Testis (tissue), 2 donors: ENCODE measurements at regions not wholly inside any gene's neighbourhood (a gene's known extent, or its start where the extent isn't known, plus 50 kb on each side); places are given as distances from the start of the nearest gene placed in this dataset.
"Not testable (repeated sequence)": the region's sequence is repeated elsewhere in the genome, so short reads cannot be mapped to it uniquely, and the experiment has no call there.

Experiments
- DNase-seq: peaks from one replicate; pipeline ENCODE4 v3.0.0-alpha.2; 2019
- H3K27ac ChIP-seq, 2 donors: fragments of 200-600 bp; sonication (generic); one replicate each; pipeline ENCODE4 v1.5.1; 2019
- H3K27me3 ChIP-seq: fragments of 200-600 bp; sonication (generic); one replicate; pipeline ENCODE4 v1.5.1; 2019
- H3K36me3 ChIP-seq: fragments of 200-600 bp; sonication (generic); one replicate; pipeline ENCODE4 v1.5.1; 2017; ENCODE audit warnings: low read depth; ENCODE audit errors: missing control alignments
- H3K4me1 ChIP-seq: fragments of 200-600 bp; sonication (generic); one replicate; pipeline ENCODE4 v1.5.1; 2019
- H3K4me3 ChIP-seq, 2 donors: fragments of 200-600 bp; sonication (generic); one replicate each; pipeline ENCODE4 v1.5.1; 2017 to 2019
- H3K9me3 ChIP-seq: fragments of 200-600 bp; sonication (generic); one replicate; pipeline ENCODE4 v1.5.1; 2017
- POLR2A ChIP-seq: fragments of 450-650 bp; IDR thresholded peaks from one replicate; pipeline ENCODE4 v1.6.1; 2017; ENCODE audit warnings: antibody characterized with exemption, mild to moderate bottlenecking, moderate library complexity
- WGBS, 2 donors: methylation state at CpG; one replicate each; pipeline ENCODE4 v1.1.5; 2018; 5-methylcytosine and 5-hydroxymethylcytosine counted together
- intact Hi-C: fragments of 100-400 bp; cut with DNase I; formaldehyde crosslinking; loops from one replicate; pipeline ENCODE4 v1.15.1; 2023; ENCODE audit warnings: low total_unique reads
- TF ChIP-seq, protein P1 (sequence below), 3 experiments: fragments of 450-650 bp in 2 of 3; fragments of 200-600 bp in 1 of 3; sonication (generic) in 1 of 3; IDR thresholded peaks; one replicate each; pipeline ENCODE4 v1.5.1; 2016 to 2019; ENCODE audit warnings: antibody characterized with exemption in 3 of 3, mild to moderate bottlenecking in 2 of 3, moderate library complexity in 1 of 3

DNA sequence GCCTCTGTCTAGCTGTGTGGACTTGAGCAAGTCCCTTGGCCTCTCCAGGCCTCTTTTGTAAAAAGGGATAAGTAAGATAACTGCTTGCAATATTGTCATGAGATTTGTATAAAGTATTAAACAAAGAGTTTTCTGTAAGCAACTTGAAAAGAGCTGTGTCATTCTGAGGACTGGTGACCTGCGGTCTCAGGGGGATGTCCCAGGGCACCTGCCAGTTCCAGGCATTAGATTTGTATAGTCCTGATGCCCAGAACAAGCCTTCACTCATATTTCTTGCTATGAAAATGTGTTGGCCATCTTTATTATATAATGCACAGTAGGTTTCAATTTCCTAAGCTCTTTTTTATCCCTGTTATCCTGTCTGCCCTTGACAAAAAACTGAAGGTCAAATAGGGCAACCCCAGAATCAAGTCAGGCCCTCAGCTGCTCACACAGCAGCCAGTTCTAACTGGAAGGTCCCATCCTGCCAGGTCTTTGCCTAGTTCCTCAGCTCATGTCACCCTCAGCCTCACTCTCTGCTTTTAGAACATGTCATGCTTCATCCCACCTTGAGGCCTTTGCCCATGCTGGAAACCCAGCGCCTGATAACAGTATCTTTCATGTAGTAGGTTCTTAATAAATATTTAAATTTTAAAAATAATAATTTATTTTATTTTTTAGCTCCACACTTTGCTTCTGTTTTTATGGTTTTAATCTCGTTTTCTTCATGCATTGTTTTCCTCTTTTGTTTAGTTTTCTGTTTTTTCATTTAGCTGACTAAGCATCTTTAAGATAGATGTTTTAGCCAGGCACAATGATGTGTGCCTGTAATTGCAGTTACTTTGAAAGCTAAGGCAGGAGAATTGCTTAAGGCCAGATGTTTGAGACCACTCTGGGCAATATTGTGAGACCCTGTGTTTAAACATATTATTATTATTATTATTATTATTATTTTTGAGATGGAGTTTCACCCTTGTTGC lies 87.5 kb upstream of the ZNF92 start:
- intact Hi-C loops = no loop called here
- Histone ChIP-seq H3K4me3 (no peak overlapping the region), H3K27ac (no peak overlapping the region), H3K27me3 (no peaks in the 10 kb centered on the region), H3K4me1 (no peaks in the 10 kb centered on the region), H3K36me3 (no peaks in the 10 kb centered on the region), H3K9me3 (no peaks in the 10 kb centered on the region)
- 80 to 83% methylated on average over 3 of the region's 3 CpGs for WGBS, 2 donors
- TF ChIP-seq, protein P1, sequence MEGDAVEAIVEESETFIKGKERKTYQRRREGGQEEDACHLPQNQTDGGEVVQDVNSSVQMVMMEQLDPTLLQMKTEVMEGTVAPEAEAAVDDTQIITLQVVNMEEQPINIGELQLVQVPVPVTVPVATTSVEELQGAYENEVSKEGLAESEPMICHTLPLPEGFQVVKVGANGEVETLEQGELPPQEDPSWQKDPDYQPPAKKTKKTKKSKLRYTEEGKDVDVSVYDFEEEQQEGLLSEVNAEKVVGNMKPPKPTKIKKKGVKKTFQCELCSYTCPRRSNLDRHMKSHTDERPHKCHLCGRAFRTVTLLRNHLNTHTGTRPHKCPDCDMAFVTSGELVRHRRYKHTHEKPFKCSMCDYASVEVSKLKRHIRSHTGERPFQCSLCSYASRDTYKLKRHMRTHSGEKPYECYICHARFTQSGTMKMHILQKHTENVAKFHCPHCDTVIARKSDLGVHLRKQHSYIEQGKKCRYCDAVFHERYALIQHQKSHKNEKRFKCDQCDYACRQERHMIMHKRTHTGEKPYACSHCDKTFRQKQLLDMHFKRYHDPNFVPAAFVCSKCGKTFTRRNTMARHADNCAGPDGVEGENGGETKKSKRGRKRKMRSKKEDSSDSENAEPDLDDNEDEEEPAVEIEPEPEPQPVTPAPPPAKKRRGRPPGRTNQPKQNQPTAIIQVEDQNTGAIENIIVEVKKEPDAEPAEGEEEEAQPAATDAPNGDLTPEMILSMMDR (IDR thresholded peaks at IDR 0.05) = no peak
- no peak for TF ChIP-seq POLR2A
- DNase-seq = no peak

DNA sequence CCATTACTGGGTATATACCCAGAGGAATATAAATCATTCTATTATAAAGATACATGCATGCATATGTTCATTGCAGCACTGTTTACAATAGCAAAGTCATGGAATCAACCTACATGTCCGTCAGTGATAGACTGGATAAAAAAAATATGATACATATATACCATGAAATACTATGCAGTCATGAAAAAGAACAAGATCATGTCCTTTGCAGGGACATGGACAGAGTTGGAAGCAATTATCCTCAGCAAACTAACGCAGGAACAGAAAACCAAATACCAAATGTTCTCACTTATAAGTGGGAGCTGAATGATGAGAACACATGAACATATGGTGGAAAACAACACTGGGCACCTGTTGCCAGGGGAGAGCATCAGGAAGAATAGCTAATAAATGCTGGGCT lies 88.4 kb upstream of the ZNF92 start:
- 95 to 98% methylated on average over 2 of the region's 2 CpGs for WGBS, 2 donors

DNA sequence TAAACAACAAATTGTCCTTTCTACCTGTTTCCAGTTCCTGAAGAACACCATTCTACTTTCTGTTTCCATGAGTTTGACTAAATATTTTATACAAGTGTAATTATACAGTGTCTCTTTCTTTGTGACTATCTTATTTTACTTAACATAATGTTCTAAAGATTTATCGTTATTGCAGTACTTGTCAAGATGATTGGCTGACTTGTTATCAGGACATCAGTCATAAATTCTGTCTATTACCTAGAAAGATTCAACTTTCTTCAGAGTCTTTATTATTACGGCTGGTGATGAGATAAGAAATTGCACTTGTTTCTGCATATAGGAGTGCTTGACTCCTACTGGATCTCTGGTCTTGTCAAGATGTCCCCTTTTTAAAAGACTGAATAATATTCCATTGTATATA lies 93.9 kb upstream of the ZNF92 start:
- no peaks in the 10 kb centered on the region for H3K9me3 ChIP-seq
- no peaks in the 10 kb centered on the region for H3K27me3 ChIP-seq
- H3K4me1 ChIP-seq = no peaks in the 10 kb centered on the region
- H3K36me3 ChIP-seq = no peaks in the 10 kb centered on the region
- DNase-seq = no peak
- intact Hi-C loops = no loop called here
- H3K27ac ChIP-seq = no peak overlapping the region
- H3K4me3 ChIP-seq = no peak overlapping the region
- WGBS, 2 donors = 63 to 77% methylated on average over 2 of the region's 2 CpGs
- TF ChIP-seq POLR2A = no peak
- TF ChIP-seq, protein P1 (IDR thresholded peaks at IDR 0.05) = no peak

More for the DNA sequence above, 88.4 kb upstream of the ZNF92 start:
- intact Hi-C loops, DNase-seq, H3K9me3 ChIP-seq, H3K27ac ChIP-seq, H3K27me3 ChIP-seq, H3K4me1 ChIP-seq, H3K4me3 ChIP-seq, H3K36me3 ChIP-seq: not testable (repeated sequence)

DNA sequence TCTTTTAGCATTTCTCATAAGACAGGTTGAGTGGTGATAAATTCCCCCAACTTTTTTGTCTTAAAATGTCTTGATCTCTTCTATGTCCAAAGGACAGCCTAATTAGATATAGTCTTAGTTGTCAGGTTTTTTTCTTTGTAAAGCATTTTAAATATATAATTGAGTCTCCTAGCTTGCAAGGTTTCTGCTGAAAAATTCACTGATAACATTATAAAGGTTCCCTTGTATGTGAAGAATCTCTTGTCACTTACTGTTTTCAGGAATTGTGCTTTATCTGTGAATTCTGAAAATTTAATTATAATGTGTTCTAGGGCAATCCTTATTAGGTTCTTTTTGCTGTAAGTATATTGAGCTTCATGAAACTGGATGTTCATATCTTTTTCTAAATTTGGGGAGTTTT lies 96.8 kb upstream of the ZNF92 start:
- Histone ChIP-seq H3K4me1 (no peaks in the 10 kb centered on the region), H3K4me3 (no peak overlapping the region), H3K36me3 (no peaks in the 10 kb centered on the region), H3K9me3 (no peaks in the 10 kb centered on the region), H3K27me3 (no peaks in the 10 kb centered on the region), H3K27ac (no peak overlapping the region)
- intact Hi-C loops = no loop called here
- no peak for DNase-seq
- TF ChIP-seq, protein P1 (IDR thresholded peaks at IDR 0.05) = no peak
- TF ChIP-seq POLR2A = no peak

DNA sequence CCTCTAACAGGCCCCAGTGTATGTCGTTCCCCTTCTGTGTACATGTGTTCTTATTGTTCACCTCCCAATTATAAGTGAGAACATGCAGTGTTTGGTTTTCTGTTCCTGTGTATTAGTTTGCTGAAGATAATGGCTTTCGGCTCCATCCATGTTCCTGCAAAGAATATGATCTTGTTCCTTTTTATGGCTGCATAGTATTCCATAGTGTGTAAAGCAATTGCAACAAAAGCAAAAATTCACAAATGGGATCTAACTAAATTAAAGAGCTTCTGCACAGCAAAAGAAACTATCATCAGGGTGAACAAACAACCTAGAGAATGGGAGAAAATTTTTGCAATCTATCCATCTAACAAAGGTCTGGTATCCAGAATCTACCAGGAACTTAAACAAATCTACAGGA lies 102.2 kb upstream of the ZNF92 start:
- H3K9me3 ChIP-seq, intact Hi-C loops, H3K4me3 ChIP-seq, H3K36me3 ChIP-seq, H3K4me1 ChIP-seq, DNase-seq, H3K27me3 ChIP-seq, H3K27ac ChIP-seq: not testable (repeated sequence)
- 94 to 95% methylated on average over 2 of the region's 2 CpGs for WGBS, 2 donors
